WTC11 (cell line): ENCODE measurements at regions not wholly inside any gene's neighbourhood (a gene's known extent, or its start where the extent isn't known, plus 50 kb on each side); places are given as distances from the start of the nearest gene placed in this dataset.
A peak's percentile ranks its signal among the peaks of the same experiment; 100 is the strongest.

Experiments
- ATAC-seq: fragments of 200-7000 bp; cut with Tn5 transposase; 2 replicates; pipeline ENCODE4 v1.10.0; 2021; ENCODE audit warnings: mild to moderate bottlenecking, moderate library complexity
- CTCF ChIA-PET: fragments of 300-600 bp; sonication (Branson Sonifier 250); formaldehyde crosslinking; loops from one replicate; lab custom pipeline; 2021; ENCODE audit warnings: antibody characterized with exemption; lab: Charles Lee
- POLR2A ChIA-PET: fragments of 350-600 bp; sonication (Branson Sonifier 250); formaldehyde crosslinking; loops from one replicate; lab custom pipeline; 2021; ENCODE audit warnings: antibody characterized with exemption; lab: Charles Lee
- DNase-seq: peaks from one replicate; pipeline ENCODE4 v3.0.0; 2021; ENCODE audit warnings: low spot score
- H3K27ac Mint-ChIP-seq: 2 replicates; pipeline ENCODE4 v1.8.0; 2021; ENCODE audit warnings: mixed read lengths
- H3K27me3 Mint-ChIP-seq: 2 replicates; pipeline ENCODE4 v1.8.0; 2021; ENCODE audit warnings: low read depth, mild to moderate bottlenecking, moderate library complexity, mixed read lengths
- H3K36me3 Mint-ChIP-seq: 2 replicates; pipeline ENCODE4 v1.8.0; 2021; ENCODE audit warnings: mixed read lengths
- H3K4me1 Mint-ChIP-seq: 2 replicates; pipeline ENCODE4 v1.8.0; 2022; ENCODE audit warnings: mixed read lengths
- H3K4me3 Mint-ChIP-seq: 2 replicates; pipeline ENCODE4 v1.8.0; 2021; ENCODE audit warnings: mild to moderate bottlenecking, moderate library complexity, mixed read lengths
- H3K9me3 Mint-ChIP-seq: 2 replicates; pipeline ENCODE4 v1.8.0; 2021; ENCODE audit warnings: mixed read lengths
- ATF3 ChIP-seq: sonication (generic); formaldehyde crosslinking; conservative IDR thresholded peaks from 2 replicates; pipeline ENCODE4 v1.8.1; 2022; ENCODE audit warnings: mild to moderate bottlenecking, missing genetic modification reagents
- ATF6 ChIP-seq: sonication (generic); formaldehyde crosslinking; IDR thresholded peaks from 2 replicates; pipeline ENCODE4 v1.8.1; 2023; ENCODE audit warnings: mild to moderate bottlenecking, missing genetic modification reagents
- E2F4 ChIP-seq: sonication (generic); formaldehyde crosslinking; IDR thresholded peaks from 2 replicates; pipeline ENCODE4 v1.8.1; 2022; ENCODE audit warnings: low read depth, mild to moderate bottlenecking, moderate library complexity, missing genetic modification reagents, borderline replicate concordance
- ELF4 ChIP-seq: sonication (generic); formaldehyde crosslinking; IDR thresholded peaks from 2 replicates; pipeline ENCODE4 v1.8.1; 2022; ENCODE audit warnings: low read depth, mild to moderate bottlenecking, moderate library complexity, missing genetic modification reagents
- ERG ChIP-seq: fragments of 250-450 bp; sonication (Bioruptor Pico); IDR thresholded peaks from 2 replicates; pipeline ENCODE4 v1.8.0; 2021; ENCODE audit warnings: mild to moderate bottlenecking
- HMGA2 ChIP-seq: fragments of 250-450 bp; sonication (Bioruptor Pico); IDR thresholded peaks from 2 replicates; pipeline ENCODE4 v1.4.0; 2021; ENCODE audit warnings: mild to moderate bottlenecking, moderate library complexity
- JAZF1 ChIP-seq: fragments of 250-450 bp; sonication (Bioruptor Pico); IDR thresholded peaks from 2 replicates; pipeline ENCODE4 v1.9.0; 2021; ENCODE audit warnings: moderate library complexity, mild to moderate bottlenecking, inconsistent platforms
- NFATC4 ChIP-seq: fragments of 250-450 bp; sonication (Bioruptor Pico); IDR thresholded peaks from 2 replicates; pipeline ENCODE4 v1.9.0; 2021; ENCODE audit warnings: mild to moderate bottlenecking
- NFE2L1 ChIP-seq: sonication (generic); formaldehyde crosslinking; IDR thresholded peaks from 2 replicates; pipeline ENCODE4 v1.8.1; 2023; ENCODE audit warnings: missing genetic modification reagents
- NR3C1 ChIP-seq: sonication (generic); formaldehyde crosslinking; conservative IDR thresholded peaks from 2 replicates; pipeline ENCODE4 v1.8.1; 2023; ENCODE audit warnings: low read depth, mild to moderate bottlenecking, missing genetic modification reagents
- RORB ChIP-seq: fragments of 250-450 bp; sonication (Bioruptor Pico); IDR thresholded peaks from 2 replicates; pipeline ENCODE4 v1.9.0; 2021; ENCODE audit warnings: mild to moderate bottlenecking
- SOX15 ChIP-seq: fragments of 250-450 bp; sonication (Bioruptor Pico); IDR thresholded peaks from 2 replicates; pipeline ENCODE4 v1.9.0; 2021; ENCODE audit warnings: mild to moderate bottlenecking
- STAT6 ChIP-seq: sonication (generic); formaldehyde crosslinking; conservative IDR thresholded peaks from 2 replicates; pipeline ENCODE4 v1.8.1; 2023; ENCODE audit warnings: mild to moderate bottlenecking, low read depth, missing genetic modification reagents, moderate library complexity
- USF2 ChIP-seq: sonication (generic); formaldehyde crosslinking; IDR thresholded peaks from 2 replicates; pipeline ENCODE4 v1.8.1; 2023; ENCODE audit warnings: mild to moderate bottlenecking, missing genetic modification reagents, moderate library complexity
- ZBTB43 ChIP-seq: sonication (generic); formaldehyde crosslinking; IDR thresholded peaks from 2 replicates; pipeline ENCODE4 v1.8.1; 2023; ENCODE audit warnings: mild to moderate bottlenecking, missing genetic modification reagents
- ZNF232 ChIP-seq: sonication (generic); formaldehyde crosslinking; IDR thresholded peaks from 2 replicates; pipeline ENCODE4 v1.8.0; 2022; ENCODE audit warnings: mild to moderate bottlenecking, missing genetic modification reagents
- ZNF423 ChIP-seq: fragments of 250-450 bp; sonication (Bioruptor Pico); IDR thresholded peaks from 2 replicates; pipeline ENCODE4 v2.1.2; 2022; ENCODE audit warnings: mild to moderate bottlenecking, moderate library complexity
- ZNF512 ChIP-seq: sonication (generic); formaldehyde crosslinking; IDR thresholded peaks from 2 replicates; pipeline ENCODE4 v1.8.1; 2022; ENCODE audit warnings: missing genetic modification reagents, borderline replicate concordance

- TF ChIP-seq ATF6 (CRISPR knock-in tag) = no peak
These were observed 2062.3 kb upstream of the CELF4 start (continued) for GRCh38 chr18:39627936-39628335.

GRCh38 chr18:39624961-39625360 is 2059.4 kb upstream of the CELF4 start:
- ChIA-PET POLR2A (no interaction called here), CTCF (no interaction called here)
- TF ChIP-seq RORB (CRISPR knock-in tag) (no peak), STAT6 (CRISPR knock-in tag) (no peak), E2F4 (CRISPR knock-in tag) (no peak), NFATC4 (no peak), ATF3 (CRISPR knock-in tag) (no peak), ZBTB43 (CRISPR knock-in tag) (no peak), ZNF423 (no peak), HMGA2 (CRISPR knock-in tag) (no peak), JAZF1 (CRISPR knock-in tag) (no peak), ZNF232 (CRISPR knock-in tag) (no peak), NFE2L1 (CRISPR knock-in tag) (no peak), USF2 (CRISPR knock-in tag) (no peak), SOX15 (CRISPR knock-in tag) (no peak), NR3C1 (CRISPR knock-in tag) (no peak), ELF4 (CRISPR knock-in tag) (no peak), ZNF512 (CRISPR knock-in tag) (no peak), ERG (CRISPR knock-in tag) (no peak)
- ATAC-seq = no peak; the same call in 1 of the 2 replicates
- no peaks in the 10 kb centered on the region for H3K27me3 Mint-ChIP-seq
- DNase-seq = no peak
- peak overlapping the region; percentile 33; the same call in 1 of the 2 replicates for H3K27ac Mint-ChIP-seq
- no peaks in the 10 kb centered on the region for H3K36me3 Mint-ChIP-seq
- no peak overlapping the region for H3K4me3 Mint-ChIP-seq
- H3K4me1 Mint-ChIP-seq = peaks cover 47% of the 10 kb centered on the region
- H3K9me3 Mint-ChIP-seq = no peaks in the 10 kb centered on the region
